ENCODE measurements at regions not wholly inside any gene's neighbourhood (a gene's known extent, or its start where the extent isn't known, plus 50 kb on each side); places are given as distances from the start of the nearest gene placed in this dataset.

GRCh38 chr15:98040146-98040545 lies 79.6 kb downstream of the ARRDC4 start:
- H3K27me3 Mint-ChIP-seq (ENCODE audit: insufficient read depth): peaks cover 2% of the 10 kb centered on the region; the same call in 1 of the 2 replicates
- no peaks in the 10 kb centered on the region for H3K36me3 Mint-ChIP-seq (ENCODE audit: low read depth)
- no peak overlapping the region for H3K27ac Mint-ChIP-seq
- peaks cover 10% of the 10 kb centered on the region for H3K4me1 Mint-ChIP-seq (ENCODE audit: low read depth)
- no peak for DNase-seq
- no peak overlapping the region for H3K4me3 Mint-ChIP-seq
- no peaks in the 10 kb centered on the region for H3K9me3 Mint-ChIP-seq
- TF ChIP-seq, protein P1, sequence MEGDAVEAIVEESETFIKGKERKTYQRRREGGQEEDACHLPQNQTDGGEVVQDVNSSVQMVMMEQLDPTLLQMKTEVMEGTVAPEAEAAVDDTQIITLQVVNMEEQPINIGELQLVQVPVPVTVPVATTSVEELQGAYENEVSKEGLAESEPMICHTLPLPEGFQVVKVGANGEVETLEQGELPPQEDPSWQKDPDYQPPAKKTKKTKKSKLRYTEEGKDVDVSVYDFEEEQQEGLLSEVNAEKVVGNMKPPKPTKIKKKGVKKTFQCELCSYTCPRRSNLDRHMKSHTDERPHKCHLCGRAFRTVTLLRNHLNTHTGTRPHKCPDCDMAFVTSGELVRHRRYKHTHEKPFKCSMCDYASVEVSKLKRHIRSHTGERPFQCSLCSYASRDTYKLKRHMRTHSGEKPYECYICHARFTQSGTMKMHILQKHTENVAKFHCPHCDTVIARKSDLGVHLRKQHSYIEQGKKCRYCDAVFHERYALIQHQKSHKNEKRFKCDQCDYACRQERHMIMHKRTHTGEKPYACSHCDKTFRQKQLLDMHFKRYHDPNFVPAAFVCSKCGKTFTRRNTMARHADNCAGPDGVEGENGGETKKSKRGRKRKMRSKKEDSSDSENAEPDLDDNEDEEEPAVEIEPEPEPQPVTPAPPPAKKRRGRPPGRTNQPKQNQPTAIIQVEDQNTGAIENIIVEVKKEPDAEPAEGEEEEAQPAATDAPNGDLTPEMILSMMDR (IDR thresholded peaks at IDR 0.05): no peak

GRCh38 chr15:98043160-98044014 lies 82.9 kb downstream of the ARRDC4 start:
- TF ChIP-seq, protein P1 (IDR thresholded peaks at IDR 0.05): no peak
- DNase-seq: no peak
- H3K27me3 Mint-ChIP-seq (ENCODE audit: insufficient read depth): no peaks in the 10 kb centered on the region; the same call in 1 of the 2 replicates
- no peak overlapping the region for H3K27ac Mint-ChIP-seq
- H3K9me3 Mint-ChIP-seq: no peaks in the 10 kb centered on the region; the same call in 1 of the 2 replicates
- H3K36me3 Mint-ChIP-seq (ENCODE audit: low read depth): no peaks in the 10 kb centered on the region; the same call in 1 of the 2 replicates
- 0 out of 2 replicates have a peak, but pooled peaks cover 5% of the 10 kb centered on the region for H3K4me1 Mint-ChIP-seq (ENCODE audit: low read depth)
- H3K4me3 Mint-ChIP-seq: no peak overlapping the region

DNA sequence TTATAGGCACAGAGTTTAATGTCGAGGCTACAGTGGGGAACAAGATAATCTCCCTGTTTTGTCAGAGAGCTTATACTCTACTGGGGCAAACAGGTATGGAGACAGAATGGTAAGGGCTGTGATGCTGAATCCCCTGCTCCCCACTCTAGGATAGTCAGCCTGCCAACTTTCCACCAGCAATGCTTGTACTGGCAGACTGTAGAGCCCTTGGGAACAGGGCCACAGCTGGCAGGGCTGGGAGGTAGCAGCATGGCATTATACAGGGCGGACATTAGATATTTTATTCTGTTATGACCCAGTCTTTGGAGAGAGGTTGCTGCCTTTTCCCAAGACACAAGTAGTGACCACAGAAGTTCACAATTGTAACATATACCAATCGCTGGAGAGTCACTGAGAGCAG lies 91.2 kb downstream of the ARRDC4 start:
- H3K27me3 Mint-ChIP-seq (ENCODE audit: insufficient read depth): no peaks in the 10 kb centered on the region; the same call in 1 of the 2 replicates
- no peak for DNase-seq
- TF ChIP-seq, protein P1 (IDR thresholded peaks at IDR 0.05): no peak
- H3K4me1 Mint-ChIP-seq (ENCODE audit: low read depth): no peaks in the 10 kb centered on the region; the same call in 1 of the 2 replicates
- H3K36me3 Mint-ChIP-seq (ENCODE audit: low read depth): peaks cover 8% of the 10 kb centered on the region
- H3K9me3 Mint-ChIP-seq: peaks cover 6% of the 10 kb centered on the region
- no peak overlapping the region for H3K4me3 Mint-ChIP-seq
- H3K27ac Mint-ChIP-seq: no peak overlapping the region

DNA sequence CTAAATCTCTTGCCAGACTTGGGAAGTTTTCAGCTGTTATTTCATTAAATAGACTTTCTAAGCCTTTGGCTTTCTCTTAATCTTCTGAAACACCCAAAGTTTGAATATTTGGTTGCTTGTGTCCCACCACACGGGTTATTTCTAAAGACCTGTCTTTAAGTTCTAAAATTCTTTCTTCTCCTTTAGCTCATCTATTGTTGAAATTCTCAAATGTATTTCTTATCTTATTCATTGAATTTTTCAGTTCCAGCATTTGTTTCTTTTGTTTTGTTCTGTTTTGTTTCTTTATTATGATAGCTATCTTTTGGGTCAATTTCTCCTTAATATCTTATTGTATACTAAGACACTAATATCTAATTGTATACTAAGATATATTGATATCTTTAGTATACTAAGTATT lies 97.0 kb downstream of the ARRDC4 start:
- H3K4me1 Mint-ChIP-seq (ENCODE audit: low read depth): peaks cover 2% of the 10 kb centered on the region
- H3K36me3 Mint-ChIP-seq (ENCODE audit: low read depth): peaks cover 44% of the 10 kb centered on the region
- H3K9me3 Mint-ChIP-seq: peaks cover 34% of the 10 kb centered on the region
- no peak overlapping the region for H3K27ac Mint-ChIP-seq
- DNase-seq: no peak
- no peak overlapping the region for H3K4me3 Mint-ChIP-seq
- TF ChIP-seq, protein P1 (IDR thresholded peaks at IDR 0.05): no peak
- H3K27me3 Mint-ChIP-seq (ENCODE audit: insufficient read depth): no peaks in the 10 kb centered on the region

DNA sequence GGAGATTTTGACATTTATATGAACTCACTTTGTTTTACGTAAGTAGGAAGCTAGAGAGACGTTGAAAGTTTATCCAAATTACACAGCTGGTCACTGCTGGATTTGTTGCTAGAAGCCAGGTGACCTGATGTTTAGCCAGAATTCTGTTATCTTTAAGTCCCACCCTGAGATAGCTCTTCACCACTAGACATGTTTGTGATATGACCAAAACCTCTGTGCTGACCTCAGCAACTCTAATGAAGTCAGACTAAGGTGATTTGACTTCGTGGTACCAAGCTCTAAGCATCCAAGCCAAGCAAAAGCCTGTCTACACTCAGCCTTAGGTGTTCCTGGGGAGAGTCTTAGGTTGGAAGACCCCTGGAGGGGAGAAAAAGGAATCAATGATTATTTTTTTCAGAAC lies 102.4 kb downstream of the ARRDC4 start:
- Mint-ChIP-seq H3K27ac (peak overlapping the region; percentile 24; the same call in 1 of the 2 replicates), H3K4me1 (ENCODE audit: low read depth) (peaks cover 56% of the 10 kb centered on the region), H3K4me3 (peak overlapping the region; percentile 3; the same call in 1 of the 2 replicates), H3K27me3 (ENCODE audit: insufficient read depth) (0 out of 2 replicates have a peak, but pooled peaks cover 2% of the 10 kb centered on the region), H3K9me3 (peaks cover 17% of the 10 kb centered on the region), H3K36me3 (ENCODE audit: low read depth) (peaks cover 25% of the 10 kb centered on the region)
- TF ChIP-seq, protein P1 (IDR thresholded peaks at IDR 0.05): no peak
- DNase-seq: no peak

All from HFFc6 (cell line).